Muscle of leg (tissue), 3 donors: ENCODE measurements at regions not wholly inside any gene's neighbourhood (a gene's known extent, or its start where the extent isn't known, plus 50 kb on each side); places are given as distances from the start of the nearest gene placed in this dataset.

Source experiments
- DNase-seq: peaks from one replicate; pipeline ENCODE4 v3.0.0; 2013
- H3K27ac ChIP-seq: one replicate; pipeline ENCODE4 v1.5.1; 2013; ENCODE audit warnings: mild to moderate bottlenecking, low read length, control low read depth
- H3K27me3 ChIP-seq: one replicate; pipeline ENCODE4 v1.6.1; 2013; ENCODE audit warnings: low read length; ENCODE audit not compliant: control insufficient read depth, insufficient read depth
- H3K36me3 ChIP-seq: one replicate; pipeline ENCODE4 v1.6.1; 2013; ENCODE audit warnings: low read length; ENCODE audit not compliant: control insufficient read depth, insufficient read depth
- H3K4me1 ChIP-seq: one replicate; pipeline ENCODE4 v1.6.1; 2013; ENCODE audit warnings: low read length; ENCODE audit not compliant: control insufficient read depth, insufficient read depth
- H3K4me3 ChIP-seq: one replicate; pipeline ENCODE4 v1.5.1; 2013; ENCODE audit warnings: low read length, control low read depth
- H3K9me3 ChIP-seq: replicated peaks from 2 replicates; pipeline ENCODE4 v1.6.1; 2013; ENCODE audit warnings: low read depth, low read length; ENCODE audit not compliant: control insufficient read depth
- WGBS: methylation state at CpG from one replicate; pipeline ENCODE4 v1.1.5; 2013; ENCODE audit warnings: missing lambda C conversion rate; ENCODE audit not compliant: insufficient coverage; 5-methylcytosine and 5-hydroxymethylcytosine counted together

DNA sequence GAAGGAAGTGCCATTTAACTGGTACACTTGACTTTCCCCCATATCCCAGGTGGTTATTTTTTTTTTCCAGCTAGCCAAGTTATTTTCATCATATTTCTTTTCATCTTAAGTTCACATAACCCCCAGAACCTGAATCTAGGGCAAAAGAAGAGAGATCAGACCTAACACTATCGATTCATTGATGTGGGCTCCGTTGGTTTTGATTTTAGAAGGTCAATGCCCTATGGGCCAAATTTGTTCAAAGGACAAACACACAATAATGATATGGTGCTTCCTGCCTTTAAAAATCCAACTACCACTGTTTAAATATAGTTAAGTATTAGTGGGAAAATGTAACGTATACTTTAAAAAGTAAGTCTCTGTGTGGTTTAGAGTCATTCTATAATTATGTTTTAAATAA lies 665.7 kb downstream of the ZNF674 start:
- Histone ChIP-seq H3K36me3 (no peaks in the 10 kb centered on the region), H3K27ac (no peak overlapping the region), H3K27me3 (peaks cover 5% of the 10 kb centered on the region), H3K9me3 (no peaks in the 10 kb centered on the region), H3K4me1 (no peaks in the 10 kb centered on the region), H3K4me3 (no peak overlapping the region)
- no CpG with 5 or more reads among the region's 3 CpGs for WGBS
- no peak for DNase-seq

- Histone ChIP-seq H3K27ac (no peak overlapping the region), H3K4me1 (no peaks in the 10 kb centered on the region), H3K27me3 (peaks cover 5% of the 10 kb centered on the region), H3K9me3 (no peaks in the 10 kb centered on the region), H3K4me3 (no peak overlapping the region), H3K36me3 (no peaks in the 10 kb centered on the region)
- no peak for DNase-seq
- no CpG with 5 or more reads among the region's 4 CpGs for WGBS
These were observed 669.0 kb downstream of the ZNF674 start for GRCh38 chrX:45876206-45876605.

DNA sequence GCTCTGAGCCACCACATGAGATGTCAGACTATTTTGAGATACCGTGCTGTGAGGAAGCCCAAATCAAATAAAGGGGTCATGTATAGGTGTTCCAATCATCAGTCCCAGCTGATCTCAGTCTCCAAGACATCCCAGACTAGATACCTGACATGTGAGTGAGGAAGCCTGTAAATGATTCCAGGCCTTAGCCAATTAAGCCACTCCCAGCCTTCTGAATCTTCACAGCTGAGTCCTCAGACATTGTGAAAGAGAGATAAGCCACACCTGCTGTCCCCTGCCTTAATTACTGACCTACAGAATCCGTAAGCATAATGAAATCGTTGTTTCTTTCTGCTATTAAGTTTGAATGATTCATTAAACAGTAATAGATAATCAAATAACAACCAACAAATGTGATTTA lies 671.4 kb downstream of the ZNF674 start:
- WGBS = no CpG with 5 or more reads among the region's 3 CpGs
- no peak overlapping the region for H3K4me3 ChIP-seq
- H3K36me3 ChIP-seq = no peaks in the 10 kb centered on the region
- DNase-seq = no peak
- H3K4me1 ChIP-seq = no peaks in the 10 kb centered on the region
- H3K27me3 ChIP-seq = peaks cover 3% of the 10 kb centered on the region
- no peaks in the 10 kb centered on the region for H3K9me3 ChIP-seq
- H3K27ac ChIP-seq = no peak overlapping the region

GRCh38 chrX:45872480-45872879 lies 671.8 kb upstream of the DIPK2B start:
- Histone ChIP-seq H3K27ac (no peak overlapping the region), H3K4me1 (no peaks in the 10 kb centered on the region), H3K4me3 (no peak overlapping the region), H3K27me3 (peaks cover 3% of the 10 kb centered on the region), H3K9me3 (no peaks in the 10 kb centered on the region), H3K36me3 (no peaks in the 10 kb centered on the region)
- no peak for DNase-seq
- WGBS = no CpG with 5 or more reads among the region's 1 CpG

DNA sequence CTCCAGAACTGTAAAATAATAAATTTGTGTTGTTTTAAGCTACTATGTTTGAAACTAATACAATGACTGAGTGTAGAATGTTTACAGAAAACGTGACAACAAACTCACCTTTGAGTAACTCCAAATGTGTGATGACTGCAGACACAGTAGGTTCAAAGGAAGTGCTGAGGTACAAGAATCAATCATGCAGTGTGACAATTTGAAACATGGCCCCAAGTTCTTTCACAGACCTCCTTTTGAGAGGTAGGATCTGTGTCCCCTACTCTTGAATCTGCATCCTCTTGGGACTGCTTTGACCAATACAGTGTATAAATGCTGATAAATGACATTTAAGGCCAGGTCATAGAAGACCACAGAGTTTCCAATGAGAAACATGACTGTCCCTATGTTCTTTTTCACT lies 667.7 kb upstream of the DIPK2B start:
- Histone ChIP-seq H3K9me3 (no peaks in the 10 kb centered on the region), H3K4me3 (no peak overlapping the region), H3K36me3 (no peaks in the 10 kb centered on the region), H3K27ac (no peak overlapping the region), H3K4me1 (no peaks in the 10 kb centered on the region), H3K27me3 (peaks cover 8% of the 10 kb centered on the region)
- DNase-seq = no peak
- WGBS = no CpG with 5 or more reads among the region's 1 CpG

- Histone ChIP-seq H3K9me3 (no peaks in the 10 kb centered on the region), H3K27ac (no peak overlapping the region), H3K36me3 (no peaks in the 10 kb centered on the region), H3K4me3 (no peak overlapping the region), H3K4me1 (no peaks in the 10 kb centered on the region), H3K27me3 (peaks cover 17% of the 10 kb centered on the region)
- WGBS = no CpG with 5 or more reads among the region's 1 CpG
- no peak for DNase-seq
These were observed 662.1 kb upstream of the DIPK2B start for GRCh38 chrX:45862801-45863200.

DNA sequence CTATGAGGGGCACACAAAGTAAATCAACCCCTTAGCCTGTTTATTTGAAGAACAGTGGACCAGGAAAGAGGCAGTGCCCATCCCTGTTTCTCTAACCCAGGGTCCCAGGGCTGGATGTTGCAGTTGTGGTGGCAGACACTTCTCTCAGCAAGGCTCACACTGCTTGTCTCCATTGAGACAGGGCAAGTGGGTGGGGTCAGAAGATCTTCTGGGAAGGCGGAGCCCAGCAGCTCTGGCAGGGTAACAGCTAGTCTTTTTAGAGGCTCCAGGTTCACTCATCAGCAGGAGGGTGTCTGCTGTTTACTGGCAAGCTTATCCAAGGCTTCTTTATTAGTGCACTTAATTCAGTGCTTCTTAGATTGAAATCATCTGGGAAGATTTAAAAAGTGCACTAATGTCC lies 659.8 kb upstream of the DIPK2B start:
- no peaks in the 10 kb centered on the region for H3K36me3 ChIP-seq
- 60% methylated on average over 1 of the region's 1 CpG for WGBS
- H3K4me3 ChIP-seq = no peak overlapping the region
- H3K27ac ChIP-seq = no peak overlapping the region
- DNase-seq = no peak
- peaks cover 20% of the 10 kb centered on the region for H3K27me3 ChIP-seq
- no peaks in the 10 kb centered on the region for H3K4me1 ChIP-seq
- H3K9me3 ChIP-seq = no peaks in the 10 kb centered on the region

DNA sequence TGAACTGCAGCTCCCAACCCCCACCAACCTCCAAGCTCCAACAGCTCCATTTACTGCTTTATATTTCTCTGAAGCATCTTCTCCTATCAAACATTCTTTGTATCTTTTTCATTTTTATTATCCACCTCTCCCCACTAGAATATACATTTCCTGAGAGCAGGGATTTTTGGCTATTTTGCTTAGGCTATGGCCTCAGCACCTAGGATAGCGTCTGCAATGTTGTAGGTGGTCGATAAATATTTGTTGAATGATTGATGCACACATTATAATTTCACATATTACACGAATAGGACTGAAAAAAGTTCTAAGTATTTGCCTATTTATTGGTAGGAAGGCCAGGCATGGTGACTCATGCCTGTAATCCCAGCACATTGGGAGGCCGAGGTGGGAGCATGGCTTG lies 658.7 kb upstream of the DIPK2B start:
- Histone ChIP-seq H3K27ac (no peak overlapping the region), H3K36me3 (no peaks in the 10 kb centered on the region), H3K4me1 (no peaks in the 10 kb centered on the region), H3K27me3 (peaks cover 23% of the 10 kb centered on the region), H3K4me3 (no peak overlapping the region), H3K9me3 (no peaks in the 10 kb centered on the region)
- WGBS = 40% methylated on average over 1 of the region's 4 CpGs
- DNase-seq = no peak

- no peaks in the 10 kb centered on the region for H3K36me3 ChIP-seq
- no peak for DNase-seq
- no peak overlapping the region for H3K4me3 ChIP-seq
- peaks cover 29% of the 10 kb centered on the region for H3K27me3 ChIP-seq
- no CpG with 5 or more reads among the region's 3 CpGs for WGBS
- H3K4me1 ChIP-seq = peaks cover 3% of the 10 kb centered on the region
- H3K27ac ChIP-seq = no peak overlapping the region
- no peaks in the 10 kb centered on the region for H3K9me3 ChIP-seq
These were observed 652.2 kb upstream of the DIPK2B start for GRCh38 chrX:45852884-45853283.

- Histone ChIP-seq H3K27ac (no peak overlapping the region), H3K4me3 (peak overlapping the region; percentile 33), H3K27me3 (peaks cover 29% of the 10 kb centered on the region), H3K4me1 (peaks cover 3% of the 10 kb centered on the region), H3K36me3 (no peaks in the 10 kb centered on the region), H3K9me3 (no peaks in the 10 kb centered on the region)
- no peak for DNase-seq
- 26% methylated on average over 43 of the region's 53 CpGs for WGBS
These were observed 650.8 kb upstream of the DIPK2B start for GRCh38 chrX:45851434-45851991.

DNA sequence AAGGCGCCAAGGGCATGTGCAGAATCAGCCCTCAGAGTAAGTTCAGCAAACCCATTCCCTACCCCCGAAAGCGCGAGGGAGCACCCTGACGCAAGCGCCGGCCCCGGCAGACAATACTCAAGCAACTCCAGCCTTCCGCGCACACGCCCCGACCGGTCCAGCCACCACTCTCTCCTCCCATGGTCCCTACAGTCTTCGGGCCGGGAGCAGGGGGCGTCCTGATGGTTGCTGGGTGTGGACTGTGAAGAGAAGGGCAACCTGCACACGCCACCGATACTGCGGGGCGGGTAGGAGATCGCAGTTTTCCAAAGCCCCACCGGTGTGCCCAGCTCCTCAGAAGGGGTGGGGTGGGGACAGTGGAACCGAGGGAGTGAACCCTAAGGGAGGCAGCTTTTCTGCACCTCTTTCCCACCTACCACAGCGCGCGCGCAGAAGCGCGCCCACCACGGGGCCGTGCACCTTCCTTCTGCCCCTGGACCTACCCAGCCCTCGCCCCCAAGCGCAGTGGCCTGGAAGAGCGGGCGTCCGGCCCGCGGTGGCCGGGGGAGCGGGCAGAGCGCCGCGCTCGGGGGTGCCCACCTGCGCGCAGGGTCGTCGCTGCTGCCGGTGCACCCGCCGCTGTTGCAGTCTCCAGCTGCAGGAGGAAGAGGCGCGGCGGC lies 650.2 kb upstream of the DIPK2B start:
- Histone ChIP-seq H3K27ac (no peak overlapping the region), H3K4me1 (peaks cover 3% of the 10 kb centered on the region), H3K36me3 (no peaks in the 10 kb centered on the region), H3K9me3 (no peaks in the 10 kb centered on the region), H3K27me3 (peaks cover 29% of the 10 kb centered on the region), H3K4me3 (peak overlapping the region; percentile 33)
- 22% methylated on average over 32 of the region's 54 CpGs for WGBS
- peak; percentile 8 for DNase-seq
